Chondrocyte (in vitro differentiated cells): ENCODE measurements at regions not wholly inside any gene's neighbourhood (a gene's known extent, or its start where the extent isn't known, plus 50 kb on each side); places are given as distances from the start of the nearest gene placed in this dataset.

Source experiments
- DNase-seq: peaks from one replicate; pipeline ENCODE4 v3.0.0; 2021; ENCODE audit warnings: mixed read lengths, low spot score
- H3K27ac Mint-ChIP-seq: one replicate; pipeline ENCODE4 v1.8.0; 2021; ENCODE audit warnings: mild to moderate bottlenecking, moderate library complexity, mixed read lengths; ENCODE audit not compliant: unreplicated experiment
- H3K27me3 Mint-ChIP-seq: 2 replicates; pipeline ENCODE4 v1.8.0; 2021; ENCODE audit warnings: low read depth, mixed read lengths
- H3K36me3 Mint-ChIP-seq: 2 replicates; pipeline ENCODE4 v1.8.0; 2021; ENCODE audit warnings: low read depth, mixed read lengths
- H3K4me1 Mint-ChIP-seq: 2 replicates; pipeline ENCODE4 v1.8.0; 2021; ENCODE audit warnings: low read depth, mild to moderate bottlenecking, mixed read lengths
- H3K4me3 Mint-ChIP-seq: one replicate; pipeline ENCODE4 v1.8.0; 2021; ENCODE audit warnings: mild to moderate bottlenecking, moderate library complexity, mixed read lengths; ENCODE audit not compliant: unreplicated experiment
- H3K9me3 Mint-ChIP-seq: 2 replicates; pipeline ENCODE4 v1.8.0; 2021; ENCODE audit warnings: low read depth, mixed read lengths
- TF ChIP-seq, protein P1 (sequence below): fragments of 200-600 bp; sonication (generic); IDR thresholded peaks from 2 replicates; pipeline ENCODE4 v1.5.0; 2021; ENCODE audit warnings: antibody characterized with exemption, mild to moderate bottlenecking, moderate library complexity

DNA sequence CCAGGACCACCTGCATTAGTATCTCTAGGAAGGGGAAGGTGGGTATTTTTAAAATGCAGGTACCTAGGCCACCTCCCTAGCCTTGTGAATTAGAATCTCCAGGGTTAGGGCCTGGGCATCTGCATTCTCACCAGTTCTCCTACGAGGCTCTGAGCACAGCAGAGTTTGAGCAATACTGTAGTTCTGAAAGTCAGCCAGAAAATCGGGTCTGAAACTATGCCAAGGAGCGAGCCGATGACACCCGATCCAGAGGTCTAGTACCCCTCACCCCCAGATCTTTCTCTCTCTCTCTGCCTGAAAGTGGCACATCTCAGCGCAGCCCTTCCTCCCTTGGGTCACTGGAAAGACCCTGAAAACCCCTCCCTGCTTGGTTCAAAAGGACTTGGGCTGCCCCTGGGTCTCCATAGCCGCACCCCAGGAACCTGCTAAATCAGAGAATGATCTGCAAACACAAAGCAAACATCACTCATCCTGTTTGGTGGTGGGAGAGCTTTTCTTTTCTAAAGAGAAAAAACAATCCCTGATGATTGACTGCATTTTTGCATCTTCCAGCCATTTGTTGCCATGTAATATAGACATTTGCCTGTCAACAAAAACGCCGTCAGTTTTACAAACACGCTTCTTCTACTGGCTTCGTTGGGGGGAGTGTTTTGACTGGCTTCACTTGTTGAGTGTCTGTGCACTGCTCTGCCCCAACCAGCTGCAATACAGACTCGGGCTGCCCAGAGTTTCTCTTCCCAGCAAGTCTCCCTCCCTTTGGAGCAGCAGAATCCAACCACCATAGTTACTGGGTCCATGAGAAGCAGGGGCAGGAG, 229.9 kb downstream of the MN1 start:
- DNase-seq: no peak
- TF ChIP-seq, protein P1, sequence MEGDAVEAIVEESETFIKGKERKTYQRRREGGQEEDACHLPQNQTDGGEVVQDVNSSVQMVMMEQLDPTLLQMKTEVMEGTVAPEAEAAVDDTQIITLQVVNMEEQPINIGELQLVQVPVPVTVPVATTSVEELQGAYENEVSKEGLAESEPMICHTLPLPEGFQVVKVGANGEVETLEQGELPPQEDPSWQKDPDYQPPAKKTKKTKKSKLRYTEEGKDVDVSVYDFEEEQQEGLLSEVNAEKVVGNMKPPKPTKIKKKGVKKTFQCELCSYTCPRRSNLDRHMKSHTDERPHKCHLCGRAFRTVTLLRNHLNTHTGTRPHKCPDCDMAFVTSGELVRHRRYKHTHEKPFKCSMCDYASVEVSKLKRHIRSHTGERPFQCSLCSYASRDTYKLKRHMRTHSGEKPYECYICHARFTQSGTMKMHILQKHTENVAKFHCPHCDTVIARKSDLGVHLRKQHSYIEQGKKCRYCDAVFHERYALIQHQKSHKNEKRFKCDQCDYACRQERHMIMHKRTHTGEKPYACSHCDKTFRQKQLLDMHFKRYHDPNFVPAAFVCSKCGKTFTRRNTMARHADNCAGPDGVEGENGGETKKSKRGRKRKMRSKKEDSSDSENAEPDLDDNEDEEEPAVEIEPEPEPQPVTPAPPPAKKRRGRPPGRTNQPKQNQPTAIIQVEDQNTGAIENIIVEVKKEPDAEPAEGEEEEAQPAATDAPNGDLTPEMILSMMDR: no peak
- Mint-ChIP-seq H3K4me1 (peaks cover 44% of the 10 kb centered on the region), H3K27me3 (no peaks in the 10 kb centered on the region), H3K9me3 (peaks cover 5% of the 10 kb centered on the region), H3K27ac (peak overlapping the region; percentile 64), H3K36me3 (peaks cover 4% of the 10 kb centered on the region), H3K4me3 (no peak overlapping the region)

DNA sequence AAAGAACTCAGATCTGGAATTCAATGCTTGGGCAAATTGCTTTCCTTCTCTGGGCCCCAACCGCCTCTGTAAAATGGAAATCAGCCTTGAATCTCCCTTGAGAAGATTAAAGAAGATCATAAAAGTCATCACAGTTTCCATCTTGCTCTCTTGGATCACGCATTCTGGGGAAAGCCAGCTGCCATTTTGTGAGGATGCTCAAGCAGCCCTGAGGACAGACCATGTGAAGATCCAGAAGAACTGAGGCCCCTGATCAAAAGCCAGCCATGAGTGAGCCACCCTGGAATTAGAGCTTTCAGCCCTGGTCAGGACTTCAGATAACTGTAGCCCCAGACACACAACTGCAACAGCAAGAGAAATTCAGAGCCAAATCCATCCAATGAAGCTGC, 229.3 kb downstream of the MN1 start:
- Mint-ChIP-seq H3K36me3 (peaks cover 4% of the 10 kb centered on the region), H3K4me1 (peaks cover 50% of the 10 kb centered on the region), H3K4me3 (no peak overlapping the region), H3K27me3 (no peaks in the 10 kb centered on the region), H3K27ac (peak overlapping the region; percentile 64), H3K9me3 (peaks cover 5% of the 10 kb centered on the region)
- TF ChIP-seq, protein P1: no peak
- DNase-seq: no peak

DNA sequence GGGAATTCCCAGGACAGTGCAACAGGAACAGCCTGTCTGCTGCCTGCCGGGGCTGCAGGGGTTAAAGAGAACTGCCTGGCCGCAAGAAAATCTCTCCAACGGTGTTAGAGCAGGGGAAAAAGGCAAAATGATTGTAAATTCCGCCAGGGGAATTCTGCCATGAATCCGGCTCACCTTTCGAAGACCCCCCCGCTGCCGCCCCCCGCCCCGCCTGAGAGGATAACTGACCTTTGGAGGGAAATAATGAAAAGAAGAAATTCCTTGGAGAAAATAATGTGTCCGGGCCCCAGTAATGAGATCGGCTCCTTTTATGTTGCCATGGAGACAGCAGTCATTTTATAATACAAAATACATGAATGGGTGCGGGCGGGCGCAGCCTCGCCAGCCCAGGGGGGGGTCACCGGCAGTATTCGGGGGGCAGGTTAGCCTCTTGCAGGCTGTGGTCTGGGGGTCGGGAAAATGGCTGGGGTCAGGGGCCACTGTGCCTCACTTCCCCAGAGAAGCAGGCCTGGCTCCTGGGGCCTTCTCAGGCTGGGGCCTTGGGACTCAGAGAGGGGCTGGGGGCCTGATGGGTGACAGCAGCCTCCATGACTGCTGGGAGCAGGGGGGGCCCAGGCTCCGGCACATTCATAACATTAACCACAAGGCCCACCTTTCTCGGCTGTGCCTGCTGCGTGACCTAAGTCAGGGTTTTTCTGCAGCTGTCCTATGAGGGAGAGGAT, 228.1 kb downstream of the MN1 start:
- Mint-ChIP-seq H3K4me3 (peak overlapping the region; percentile 12), H3K9me3 (peaks cover 5% of the 10 kb centered on the region), H3K36me3 (peaks cover 4% of the 10 kb centered on the region), H3K4me1 (peaks cover 62% of the 10 kb centered on the region), H3K27me3 (no peaks in the 10 kb centered on the region), H3K27ac (no peak overlapping the region)
- DNase-seq: no peak
- TF ChIP-seq, protein P1: no peak

DNA sequence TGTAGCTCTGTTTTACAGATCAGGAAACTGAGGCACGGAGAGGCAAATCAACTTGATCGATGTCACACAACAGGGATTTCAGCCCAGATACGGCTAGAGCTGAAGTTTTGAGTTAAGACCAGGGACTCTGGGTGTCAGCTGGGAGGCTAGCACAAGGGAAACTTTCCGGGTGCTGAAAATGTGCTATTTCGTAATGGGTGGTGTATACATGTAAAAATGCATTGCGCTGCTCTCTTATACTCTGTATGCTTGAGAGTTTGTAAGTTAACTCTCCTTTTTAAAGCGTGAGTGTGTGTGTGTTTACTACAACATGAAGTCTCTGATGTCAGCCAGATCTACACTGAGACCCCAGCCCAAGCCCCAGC, 227.6 kb downstream of the MN1 start:
- DNase-seq: no peak
- Mint-ChIP-seq H3K27ac (no peak overlapping the region), H3K27me3 (no peaks in the 10 kb centered on the region), H3K4me1 (peaks cover 63% of the 10 kb centered on the region), H3K36me3 (peaks cover 4% of the 10 kb centered on the region), H3K9me3 (peaks cover 5% of the 10 kb centered on the region), H3K4me3 (no peak overlapping the region)
- TF ChIP-seq, protein P1: no peak

DNA sequence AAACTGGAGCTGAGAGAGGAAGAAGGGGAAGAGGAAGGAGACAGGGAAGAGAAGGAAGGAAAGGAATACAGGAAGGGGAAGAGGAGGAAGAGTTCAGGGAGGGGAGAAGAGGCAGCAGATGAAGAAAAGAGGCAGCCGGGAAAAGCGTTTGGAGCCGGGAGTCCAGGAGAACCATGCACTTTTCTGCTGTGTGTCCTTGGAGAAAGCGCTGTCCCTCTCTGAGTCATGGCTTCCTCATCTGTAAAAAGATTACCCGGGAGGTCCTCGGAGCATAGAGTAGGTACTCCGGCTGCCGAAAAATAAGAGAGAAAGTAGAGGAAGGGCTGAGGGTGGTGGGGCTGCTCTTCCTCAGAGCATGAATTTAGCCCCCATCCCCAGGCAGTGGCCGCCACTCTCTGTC, 226.9 kb downstream of the MN1 start:
- Mint-ChIP-seq H3K27ac (peak overlapping the region; percentile 68), H3K4me1 (peaks cover 68% of the 10 kb centered on the region), H3K36me3 (peaks cover 4% of the 10 kb centered on the region), H3K27me3 (no peaks in the 10 kb centered on the region), H3K4me3 (no peak overlapping the region), H3K9me3 (peaks cover 5% of the 10 kb centered on the region)
- no peak for DNase-seq
- TF ChIP-seq, protein P1: no peak
